ENCODE measurements at regions not wholly inside any gene's neighbourhood (a gene's known extent, or its start where the extent isn't known, plus 50 kb on each side); places are given as distances from the start of the nearest gene placed in this dataset.
"Not testable (repeated sequence)": the region's sequence is repeated elsewhere in the genome, so short reads cannot be mapped to it uniquely, and the experiment has no call there.

DNA sequence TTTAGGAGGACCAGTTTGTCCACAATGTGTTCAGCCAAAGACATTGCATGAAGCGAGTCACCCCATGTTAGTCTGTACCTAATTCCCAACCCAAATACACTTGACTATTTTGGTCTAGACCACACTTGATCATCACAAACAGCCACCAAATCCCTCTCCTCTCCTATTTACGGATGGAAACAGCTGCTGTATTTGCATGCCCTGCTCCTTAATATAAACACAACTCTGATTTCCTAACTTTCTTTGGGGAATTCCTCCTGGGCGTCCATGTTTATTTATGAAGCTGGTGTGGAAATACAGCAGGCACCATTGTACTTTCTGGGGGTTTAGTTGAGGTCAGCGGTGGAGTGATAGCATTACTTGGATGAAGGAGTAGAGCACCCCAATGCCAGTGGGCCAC, 235.2 kb downstream of the TLE3 start:
- no peak for DNase-seq (ENCODE audit: low read depth)

DNA sequence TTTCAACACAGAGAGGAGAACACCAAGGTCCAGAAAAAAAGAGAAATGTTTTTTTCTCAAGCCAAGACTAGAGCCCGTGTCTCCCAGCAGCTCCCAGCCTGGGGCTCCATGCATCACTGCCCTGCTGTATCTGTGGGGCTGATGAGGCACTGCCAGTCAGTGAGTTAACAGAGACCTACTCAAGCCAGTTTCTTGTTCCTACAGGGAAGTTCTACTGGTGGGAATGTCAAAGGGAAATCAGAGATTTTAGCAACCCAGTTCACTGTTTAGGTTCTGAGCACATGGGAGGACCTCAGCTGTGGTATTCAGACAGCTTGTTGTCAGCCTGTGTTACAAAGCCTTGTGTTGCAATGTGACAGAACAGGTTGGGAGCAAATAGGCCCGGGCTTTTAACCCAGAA, 234.3 kb downstream of the TLE3 start:
- no peak for DNase-seq (ENCODE audit: low read depth)

- no peak for DNase-seq (ENCODE audit: low read depth)
These were observed 232.3 kb downstream of the TLE3 start for GRCh38 chr15:69865369-69865768.

- DNase-seq (ENCODE audit: low read depth), result no peak
These were observed 229.0 kb downstream of the TLE3 start for GRCh38 chr15:69868756-69869155.

GRCh38 chr15:69869291-69869690, 228.4 kb downstream of the TLE3 start:
- no peak for DNase-seq (ENCODE audit: low read depth)

- no peak for DNase-seq (ENCODE audit: low read depth)
These were observed 227.7 kb downstream of the TLE3 start for GRCh38 chr15:69869881-69870505.

- no peak for DNase-seq (ENCODE audit: low read depth)
These were observed 226.1 kb downstream of the TLE3 start for GRCh38 chr15:69871511-69872134.

DNA sequence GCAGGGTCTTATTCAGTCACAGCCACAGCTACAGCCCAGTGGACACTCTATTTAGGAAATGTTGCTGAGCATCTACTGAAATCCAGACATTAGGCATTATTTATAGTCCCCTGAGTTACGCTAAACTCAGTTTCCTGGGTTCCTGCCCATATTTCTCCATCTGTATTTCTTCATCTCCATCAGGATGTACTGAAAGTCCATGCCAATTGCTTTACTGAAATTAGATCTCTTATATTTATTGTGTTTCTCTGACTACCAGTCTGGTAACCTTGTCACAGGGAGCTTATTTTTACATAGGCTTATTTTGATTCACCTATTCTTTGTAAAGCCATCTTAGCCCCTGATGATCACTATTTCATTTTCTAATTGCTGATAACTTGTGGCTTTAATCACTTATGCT, 223.9 kb downstream of the TLE3 start:
- no peak for DNase-seq (ENCODE audit: low read depth)

DNA sequence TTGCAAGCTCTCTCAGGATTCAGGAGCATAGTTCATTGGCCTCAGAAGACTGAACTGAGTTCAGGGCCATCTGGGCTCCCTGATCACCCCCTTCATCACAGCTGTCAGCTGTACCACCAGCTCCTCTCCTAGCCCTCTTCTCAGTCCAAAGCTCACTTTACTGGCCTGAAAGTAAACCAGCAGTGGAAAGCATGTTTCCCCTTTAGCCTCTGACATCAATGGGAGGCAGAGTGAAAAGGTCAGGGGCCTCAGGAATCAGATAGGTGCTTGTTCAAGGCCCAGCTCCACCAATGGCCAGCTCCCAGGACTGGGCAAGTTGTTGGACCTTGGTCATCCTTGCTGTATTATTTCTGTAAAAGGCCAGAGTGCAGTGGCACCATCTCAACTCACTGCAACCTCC, 223.4 kb downstream of the TLE3 start:
- no peak for DNase-seq (ENCODE audit: low read depth)

DNA sequence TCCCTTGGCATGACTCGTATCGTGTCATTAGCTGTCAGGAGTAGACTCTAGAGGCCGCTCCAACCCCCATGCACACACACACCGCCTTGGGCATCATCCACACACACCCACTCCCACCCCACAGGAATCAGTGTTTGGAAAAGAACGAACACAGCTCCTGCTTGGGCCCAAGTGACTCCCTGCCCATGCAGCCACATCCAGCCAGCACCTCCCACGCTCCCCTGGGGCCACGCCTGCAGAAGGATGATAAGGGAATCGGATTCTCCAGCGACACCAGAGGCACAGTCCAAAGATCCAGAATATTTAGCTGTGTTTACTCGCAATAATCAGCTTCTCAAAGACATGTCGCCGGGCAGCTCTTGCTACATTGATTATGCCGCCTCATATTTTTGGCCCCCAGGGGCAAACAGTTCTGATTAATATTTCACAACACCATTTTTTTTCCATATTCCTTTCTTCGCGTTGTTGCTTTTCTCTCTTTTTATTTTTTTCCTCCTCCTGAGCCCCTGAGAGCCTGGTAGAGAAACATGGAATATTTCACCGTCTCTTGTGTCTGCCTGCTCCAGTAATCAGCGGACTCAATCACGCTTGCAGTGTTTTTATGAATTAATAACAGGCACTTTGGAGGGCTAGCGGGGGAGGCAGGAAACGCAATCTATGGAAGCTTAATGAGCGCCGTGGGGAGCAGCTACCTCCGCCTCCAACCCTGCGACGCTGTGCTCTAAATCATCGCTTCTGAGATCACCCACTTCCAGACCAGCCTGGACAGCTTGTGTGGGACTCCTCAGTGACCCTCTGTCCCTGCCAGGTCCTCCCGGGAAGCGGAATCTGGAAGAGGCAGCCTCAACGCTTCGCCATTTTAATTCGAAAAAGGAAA, 221.4 kb downstream of the TLE3 start:
- no peak for DNase-seq (ENCODE audit: low read depth)

GRCh38 chr15:69879963-69880362, 217.8 kb downstream of the TLE3 start:
- DNase-seq (ENCODE audit: low read depth), result not testable (repeated sequence)

DNA sequence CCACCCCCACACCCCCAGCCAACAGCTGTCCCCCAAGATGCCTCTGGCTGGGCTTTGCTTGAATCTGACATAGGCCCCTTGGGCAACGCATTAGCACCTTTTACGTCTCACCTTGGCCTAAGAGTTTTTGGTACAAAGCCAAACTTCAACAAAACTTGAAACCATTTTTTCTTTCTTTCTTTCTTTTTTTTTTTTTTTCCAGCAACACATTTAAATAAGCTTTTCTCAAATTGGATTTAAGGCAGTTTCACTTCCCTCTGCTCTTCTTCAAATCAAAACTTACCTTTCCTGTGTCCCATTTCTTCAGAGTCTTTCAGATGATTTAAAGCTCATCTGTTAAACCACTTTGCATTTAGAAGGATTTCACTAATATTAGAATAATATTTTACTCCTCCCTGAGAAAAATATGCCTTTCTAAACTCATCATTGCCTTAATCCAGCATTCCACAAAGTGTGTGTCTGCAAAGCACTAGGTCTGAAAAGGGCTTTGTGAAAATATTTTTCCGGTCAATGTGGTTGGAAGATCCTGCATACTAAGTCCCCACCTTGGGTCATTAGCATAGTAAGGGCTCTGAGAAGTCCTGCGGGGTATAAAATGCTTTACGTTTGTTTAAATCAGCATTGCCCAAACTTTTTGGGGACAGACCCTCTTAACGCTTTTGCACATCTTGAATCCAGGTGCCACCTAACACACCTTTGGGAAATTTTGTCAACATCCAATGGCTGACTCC, 217.0 kb downstream of the TLE3 start:
- DNase-seq (ENCODE audit: low read depth), result no peak

DNA sequence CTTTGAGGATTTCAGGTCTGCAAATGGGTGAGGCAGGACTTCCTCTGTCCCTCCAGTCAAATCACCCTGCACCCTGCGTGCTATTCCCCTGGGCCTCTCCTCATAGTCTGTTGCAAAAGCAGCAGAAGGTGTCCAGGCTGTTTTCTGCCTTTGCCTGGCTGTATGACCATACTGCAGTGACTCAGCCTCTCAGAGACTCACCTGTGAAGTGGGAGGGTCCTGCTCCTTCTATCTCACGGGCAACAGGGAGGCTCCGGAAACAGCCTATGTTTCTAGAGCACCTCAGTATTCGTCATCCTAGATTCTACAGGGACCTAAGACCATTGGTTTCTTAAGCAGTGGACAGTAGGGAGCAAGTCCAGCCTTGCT, 216.4 kb downstream of the TLE3 start:
- no peak for DNase-seq (ENCODE audit: low read depth)

GRCh38 chr15:69881766-69882165, 216.0 kb downstream of the TLE3 start:
- DNase-seq (ENCODE audit: low read depth), result no peak

- no peak for DNase-seq (ENCODE audit: low read depth)
These were observed 214.4 kb downstream of the TLE3 start for GRCh38 chr15:69883306-69883705.

- no peak for DNase-seq (ENCODE audit: low read depth)
These were observed 212.4 kb downstream of the TLE3 start for GRCh38 chr15:69885173-69885955.

DNA sequence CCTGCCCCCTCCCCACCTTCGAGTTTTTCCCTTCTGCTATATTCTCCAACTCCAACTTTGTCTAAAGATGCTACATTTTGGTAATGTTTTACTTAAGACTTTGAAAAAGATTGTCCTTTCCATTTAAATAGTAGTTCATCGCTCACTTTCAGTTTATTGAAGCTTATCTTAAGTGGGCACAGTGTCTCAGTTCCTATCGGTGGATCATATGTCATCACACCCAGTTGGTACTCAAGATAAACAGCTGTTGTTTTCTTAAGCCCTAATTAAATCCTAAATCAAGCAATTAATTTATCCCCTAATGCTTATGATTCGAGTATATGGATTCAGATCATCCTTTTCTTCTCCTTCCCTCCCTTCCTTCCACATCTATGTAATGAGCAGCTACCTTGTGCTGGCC, 210.7 kb downstream of the TLE3 start:
- DNase-seq (ENCODE audit: low read depth), result no peak

- no peak for DNase-seq (ENCODE audit: low read depth)
These were observed 210.2 kb downstream of the TLE3 start for GRCh38 chr15:69887553-69887952.

GRCh38 chr15:69888406-69888805, 209.3 kb downstream of the TLE3 start:
- no peak for DNase-seq (ENCODE audit: low read depth)

DNA sequence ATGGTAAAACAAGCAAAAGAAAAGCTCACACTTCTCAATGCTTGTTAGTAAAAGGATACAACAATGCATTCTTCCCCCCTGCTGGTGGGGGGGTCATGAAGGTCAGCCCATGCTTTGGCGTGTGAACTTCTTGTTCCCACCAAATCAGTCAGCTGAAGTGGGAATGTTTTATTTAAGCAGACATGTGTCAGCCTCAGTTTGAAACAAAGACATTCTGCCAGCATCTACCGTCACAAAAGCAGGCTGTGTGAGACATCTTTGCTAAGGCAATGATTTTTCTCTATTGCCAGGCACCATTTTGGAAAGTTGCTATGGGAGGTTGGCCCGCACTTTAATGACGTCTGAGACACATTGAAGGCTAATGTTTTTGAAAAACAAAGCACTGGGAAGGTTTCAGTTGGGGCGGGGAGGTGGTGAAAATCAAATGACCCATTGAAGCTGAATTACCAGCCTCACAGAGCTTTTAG, 206.6 kb downstream of the TLE3 start:
- DNase-seq (ENCODE audit: low read depth), result no peak

DNA sequence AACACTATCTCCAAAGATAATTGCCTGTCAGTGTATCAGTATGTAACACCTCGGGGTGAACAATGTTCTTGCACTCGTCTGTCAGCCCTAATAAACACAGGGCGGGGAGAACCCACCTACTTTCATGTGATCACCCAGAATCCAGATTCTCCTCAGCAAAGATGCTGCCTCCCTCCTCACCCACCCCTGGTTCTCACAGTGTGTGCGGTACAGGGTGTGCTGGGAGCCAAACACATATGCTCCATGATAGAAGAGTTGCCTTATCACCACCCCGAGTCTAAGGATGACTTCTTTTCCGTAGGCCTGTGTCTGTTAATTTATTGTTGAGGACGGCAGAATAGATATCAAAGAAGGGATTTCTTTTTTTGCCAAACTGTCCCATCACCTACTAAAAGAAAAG, 206.1 kb downstream of the TLE3 start:
- DNase-seq (ENCODE audit: low read depth), result no peak

DNA sequence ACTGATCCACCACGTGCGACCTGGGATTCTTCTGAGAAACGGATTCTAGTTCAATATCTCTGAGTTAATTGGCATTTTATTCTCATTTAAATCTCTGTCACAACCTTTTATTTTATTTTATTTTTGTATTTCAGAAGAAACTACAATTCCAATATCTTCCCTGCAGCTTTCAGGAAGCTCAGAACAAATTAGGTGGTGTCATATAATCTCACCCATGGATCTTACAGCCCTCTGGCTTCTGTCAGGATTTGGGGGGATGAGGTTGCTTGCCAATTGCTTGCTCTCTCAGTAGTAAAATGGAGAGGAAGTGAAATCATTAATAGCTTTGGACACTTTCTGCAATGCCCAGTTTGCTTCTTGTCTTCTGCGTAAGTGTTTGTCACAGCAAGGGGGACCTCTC, 205.4 kb downstream of the TLE3 start:
- DNase-seq (ENCODE audit: low read depth), result no peak

Measured in stimulated activated CD4-positive, alpha-beta T cell treated with anti-CD3 and anti-CD28 coated beads, Interleukin-2, amount 100 ng/mL, for 4 hours (primary cell).